CD4-positive, alpha-beta T cell (primary cell): ENCODE measurements at regions not wholly inside any gene's neighbourhood (a gene's known extent, or its start where the extent isn't known, plus 50 kb on each side); places are given as distances from the start of the nearest gene placed in this dataset.

Source experiments
- ATAC-seq: fragments of 200-7000 bp; cut with Tn5 transposase; one replicate; pipeline ENCODE4 v1.10.0; 2022; ENCODE audit warnings: mild to moderate bottlenecking; ENCODE audit not compliant: poor library complexity
- CTCF ChIA-PET: fragments of 350-600 bp; sonication (Branson Sonifier 250); formaldehyde crosslinking; loops from one replicate; lab custom pipeline; 2021; ENCODE audit warnings: antibody characterized with exemption, inconsistent platforms; lab: Charles Lee
- POLR2A ChIA-PET: fragments of 350-600 bp; sonication (Branson Sonifier 250); formaldehyde crosslinking; loops from one replicate; lab custom pipeline; 2021; ENCODE audit warnings: antibody characterized with exemption, inconsistent platforms; lab: Charles Lee
- DNase-seq, 14 experiments: peaks; one replicate each; pipeline ENCODE4 v3.0.0-alpha.2; 2013 to 2020; ENCODE audit warnings: mixed read lengths in 2 of 14
- H3K27ac ChIP-seq, 2 donors: one replicate each; pipeline versions ENCODE4 v1.5.1 to v1.7.0; 2013; ENCODE audit warnings: low read length in 2 of 2, low read depth in 1 of 2, mild to moderate bottlenecking in 1 of 2
- H3K27me3 ChIP-seq, 2 experiments: 1 replicate in 1 of 2; 2 replicates in 1 of 2; pipeline versions ENCODE4 v1.6.1 to v1.7.0; 2013; ENCODE audit warnings: low read length in 2 of 2, control low read depth in 1 of 2, mild to moderate bottlenecking in 1 of 2, moderate library complexity in 1 of 2; ENCODE audit not compliant: insufficient read depth in 2 of 2, control insufficient read depth in 1 of 2
- H3K36me3 ChIP-seq: one replicate; pipeline ENCODE4 v1.6.1; 2013; ENCODE audit warnings: low read length, control low read depth; ENCODE audit not compliant: insufficient read depth
- H3K4me1 ChIP-seq: one replicate; pipeline ENCODE4 v1.6.1; 2013; ENCODE audit warnings: low read length, control low read depth; ENCODE audit not compliant: insufficient read depth
- H3K4me3 ChIP-seq: one replicate; pipeline ENCODE4 v1.5.1; 2013; ENCODE audit warnings: mild to moderate bottlenecking, low read length, moderate library complexity
- H3K9me3 ChIP-seq, 2 experiments: 1 replicate in 1 of 2; 2 replicates in 1 of 2; pipeline versions ENCODE4 v1.6.1 to v1.7.0; 2013; ENCODE audit warnings: low read length in 2 of 2, mild to moderate bottlenecking in 2 of 2, control low read depth in 1 of 2, moderate library complexity in 1 of 2; ENCODE audit not compliant: control insufficient read depth in 1 of 2, insufficient read depth in 1 of 2
- H3K27ac Mint-ChIP-seq: one replicate; pipeline ENCODE4 v1.8.0; 2020; ENCODE audit warnings: mixed read lengths
- H3K27me3 Mint-ChIP-seq: one replicate; pipeline ENCODE4 v1.8.0; 2021; ENCODE audit warnings: mixed read lengths
- H3K36me3 Mint-ChIP-seq: one replicate; pipeline ENCODE4 v1.8.0; 2021; ENCODE audit warnings: low read depth, mixed read lengths
- H3K4me1 Mint-ChIP-seq: one replicate; pipeline ENCODE4 v1.8.0; 2021; ENCODE audit warnings: low read depth, mixed read lengths
- H3K4me3 Mint-ChIP-seq: one replicate; pipeline ENCODE4 v1.8.0; 2020; ENCODE audit warnings: mild to moderate bottlenecking, mixed read lengths
- H3K9me3 Mint-ChIP-seq: one replicate; pipeline ENCODE4 v1.8.0; 2020; ENCODE audit warnings: mixed read lengths
- intact Hi-C, 2 experiments: fragments of 100-400 bp; cut with DNase I in 1 of 2; cut with micrococcal nuclease in 1 of 2; formaldehyde crosslinking; loops; one replicate each; pipeline versions ENCODE4 v1.15.1 to v1.9.0; 2023 to 2025; cut with DNase I, micrococcal nuclease
- TF ChIP-seq, protein P1 (sequence below): fragments of 200-600 bp; IDR thresholded peaks from one replicate; pipeline ENCODE4 v1.8.0; 2022; ENCODE audit warnings: antibody characterized with exemption, mild to moderate bottlenecking

DNA sequence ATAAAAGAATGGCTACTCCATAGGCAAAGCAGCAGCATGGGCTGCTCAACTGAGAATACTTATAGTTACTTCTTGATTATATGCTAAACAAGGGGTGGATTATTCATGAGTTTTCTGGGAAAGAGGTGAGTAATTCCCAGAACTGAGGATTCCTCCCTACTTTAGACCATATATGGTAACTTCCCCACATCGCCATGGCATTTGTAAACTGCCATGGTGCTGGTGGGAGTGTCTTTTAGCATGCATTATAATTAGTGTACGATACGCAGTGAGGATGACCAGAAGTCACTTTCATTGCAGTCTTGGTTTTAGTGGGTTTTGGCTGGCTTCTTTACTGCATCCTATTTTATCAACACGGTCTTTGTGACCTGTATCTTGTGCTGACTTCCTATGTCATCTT is 141.5 kb downstream of the MAGEB17 start:
- ChIA-PET POLR2A (no interaction called here), CTCF (no interaction called here)
- Histone ChIP-seq H3K9me3 (no peaks in the 10 kb centered on the region), H3K27ac (no peak overlapping the region), H3K4me1 (no peaks in the 10 kb centered on the region), H3K36me3 (no peaks in the 10 kb centered on the region), H3K4me3 (no peak overlapping the region), H3K27me3 (no peaks in the 10 kb centered on the region)
- Mint-ChIP-seq H3K27me3 (peaks cover 26% of the 10 kb centered on the region), H3K4me1 (no peaks in the 10 kb centered on the region), H3K27ac (no peak overlapping the region), H3K36me3 (no peaks in the 10 kb centered on the region), H3K9me3 (no peaks in the 10 kb centered on the region), H3K4me3 (no peak overlapping the region)
- TF ChIP-seq, protein P1, sequence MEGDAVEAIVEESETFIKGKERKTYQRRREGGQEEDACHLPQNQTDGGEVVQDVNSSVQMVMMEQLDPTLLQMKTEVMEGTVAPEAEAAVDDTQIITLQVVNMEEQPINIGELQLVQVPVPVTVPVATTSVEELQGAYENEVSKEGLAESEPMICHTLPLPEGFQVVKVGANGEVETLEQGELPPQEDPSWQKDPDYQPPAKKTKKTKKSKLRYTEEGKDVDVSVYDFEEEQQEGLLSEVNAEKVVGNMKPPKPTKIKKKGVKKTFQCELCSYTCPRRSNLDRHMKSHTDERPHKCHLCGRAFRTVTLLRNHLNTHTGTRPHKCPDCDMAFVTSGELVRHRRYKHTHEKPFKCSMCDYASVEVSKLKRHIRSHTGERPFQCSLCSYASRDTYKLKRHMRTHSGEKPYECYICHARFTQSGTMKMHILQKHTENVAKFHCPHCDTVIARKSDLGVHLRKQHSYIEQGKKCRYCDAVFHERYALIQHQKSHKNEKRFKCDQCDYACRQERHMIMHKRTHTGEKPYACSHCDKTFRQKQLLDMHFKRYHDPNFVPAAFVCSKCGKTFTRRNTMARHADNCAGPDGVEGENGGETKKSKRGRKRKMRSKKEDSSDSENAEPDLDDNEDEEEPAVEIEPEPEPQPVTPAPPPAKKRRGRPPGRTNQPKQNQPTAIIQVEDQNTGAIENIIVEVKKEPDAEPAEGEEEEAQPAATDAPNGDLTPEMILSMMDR = no peak
- no peak for DNase-seq
- intact Hi-C loops = loop anchor here in 1 of 2 experiments (1.0 kb wide), 1 partner anchor 38 kb away; no protein-coding TSS in a partner anchor
- no peak for ATAC-seq

DNA sequence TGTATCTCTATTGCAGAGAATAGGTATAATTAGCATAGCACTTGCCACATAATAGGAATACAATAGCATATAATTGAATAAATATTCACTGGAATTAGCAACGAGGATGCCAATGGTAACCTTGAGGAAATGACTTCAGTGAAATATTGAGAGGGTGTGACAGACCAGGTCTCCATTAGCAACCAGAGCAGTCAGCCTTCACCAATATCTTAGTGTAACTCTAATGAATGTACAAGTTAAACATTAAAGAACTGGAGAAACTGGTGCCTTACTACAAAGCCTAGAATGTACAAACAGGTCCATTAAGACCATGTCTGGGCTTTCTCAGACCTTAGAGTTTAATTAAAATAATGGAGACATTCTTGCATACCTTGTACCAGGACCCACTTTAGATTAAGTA is 143.0 kb downstream of the MAGEB17 start:
- H3K27ac Mint-ChIP-seq = no peak overlapping the region
- H3K4me1 Mint-ChIP-seq = no peaks in the 10 kb centered on the region
- Histone ChIP-seq H3K27me3 (no peaks in the 10 kb centered on the region), H3K4me1 (no peaks in the 10 kb centered on the region), H3K4me3 (no peak overlapping the region), H3K27ac (no peak overlapping the region), H3K9me3 (no peaks in the 10 kb centered on the region), H3K36me3 (no peaks in the 10 kb centered on the region)
- no peaks in the 10 kb centered on the region for H3K9me3 Mint-ChIP-seq
- ChIA-PET CTCF (no interaction called here), POLR2A (no interaction called here)
- intact Hi-C loops = no loop called here
- ATAC-seq (no peak), DNase-seq (no peak)
- no peaks in the 10 kb centered on the region for H3K36me3 Mint-ChIP-seq
- H3K4me3 Mint-ChIP-seq = no peak overlapping the region
- TF ChIP-seq, protein P1 = no peak
- H3K27me3 Mint-ChIP-seq = peaks cover 26% of the 10 kb centered on the region

DNA sequence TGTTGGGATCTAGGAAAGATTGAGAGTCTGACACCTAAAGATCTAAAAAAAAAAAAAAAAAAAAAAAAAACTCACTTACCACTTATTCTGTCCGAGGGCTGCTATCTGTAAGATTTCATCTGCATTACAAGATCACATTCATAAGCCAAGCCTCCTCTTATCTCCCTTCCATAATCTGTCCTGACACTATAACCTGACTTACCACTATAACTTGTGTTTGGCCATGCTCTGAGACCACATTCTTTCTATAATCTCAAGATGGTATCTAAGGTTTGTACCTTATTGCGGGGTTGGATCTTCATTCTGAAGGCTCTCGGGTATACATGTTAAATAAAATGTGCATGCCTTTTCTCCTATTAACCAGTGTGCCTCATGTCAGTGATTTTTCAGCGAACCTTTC is 144.4 kb downstream of the MAGEB17 start:
- H3K4me1 Mint-ChIP-seq = no peaks in the 10 kb centered on the region
- ChIA-PET CTCF (no interaction called here), POLR2A (no interaction called here)
- TF ChIP-seq, protein P1 = no peak
- no peak overlapping the region for H3K4me3 Mint-ChIP-seq
- Histone ChIP-seq H3K27ac (no peak overlapping the region), H3K4me1 (no peaks in the 10 kb centered on the region), H3K4me3 (no peak overlapping the region), H3K9me3 (no peaks in the 10 kb centered on the region), H3K27me3 (no peaks in the 10 kb centered on the region), H3K36me3 (no peaks in the 10 kb centered on the region)
- peaks cover 26% of the 10 kb centered on the region for H3K27me3 Mint-ChIP-seq
- no peak for DNase-seq
- H3K27ac Mint-ChIP-seq = no peak overlapping the region
- ATAC-seq = no peak
- intact Hi-C loops = no loop called here
- no peaks in the 10 kb centered on the region for H3K9me3 Mint-ChIP-seq
- H3K36me3 Mint-ChIP-seq = no peaks in the 10 kb centered on the region
